Muscle layer of colon (tissue), 2 donors: ENCODE measurements at regions not wholly inside any gene's neighbourhood (a gene's known extent, or its start where the extent isn't known, plus 50 kb on each side); places are given as distances from the start of the nearest gene placed in this dataset.

Experiments
- H3K27ac ChIP-seq: one replicate; pipeline ENCODE4 v1.7.0; 2013; ENCODE audit warnings: low read depth, mild to moderate bottlenecking, low read length, moderate library complexity
- H3K27me3 ChIP-seq, 2 donors: one replicate each; pipeline ENCODE4 v1.7.0; 2013; ENCODE audit warnings: low read length in 2 of 2, mild to moderate bottlenecking in 2 of 2; ENCODE audit not compliant: insufficient read depth in 2 of 2, control insufficient read depth in 1 of 2
- H3K36me3 ChIP-seq: one replicate; pipeline ENCODE4 v1.7.0; 2013; ENCODE audit warnings: mild to moderate bottlenecking, low read length; ENCODE audit not compliant: insufficient read depth
- H3K4me1 ChIP-seq: one replicate; pipeline ENCODE4 v1.7.0; 2013; ENCODE audit warnings: mild to moderate bottlenecking, low read length; ENCODE audit not compliant: insufficient read depth
- H3K4me3 ChIP-seq, 2 donors: one replicate each; pipeline ENCODE4 v1.7.0; 2013; ENCODE audit warnings: low read length in 2 of 2, low read depth in 1 of 2, mild to moderate bottlenecking in 1 of 2, moderate library complexity in 1 of 2
- H3K9ac ChIP-seq: one replicate; pipeline ENCODE4 v1.7.0; 2013; ENCODE audit warnings: low read length
- H3K9me3 ChIP-seq: one replicate; pipeline ENCODE4 v1.7.0; 2013; ENCODE audit warnings: mild to moderate bottlenecking, low read length
- donor health status: abdominal sarcoma.
- donor health status: Adenocarcinoma of cecum.

DNA sequence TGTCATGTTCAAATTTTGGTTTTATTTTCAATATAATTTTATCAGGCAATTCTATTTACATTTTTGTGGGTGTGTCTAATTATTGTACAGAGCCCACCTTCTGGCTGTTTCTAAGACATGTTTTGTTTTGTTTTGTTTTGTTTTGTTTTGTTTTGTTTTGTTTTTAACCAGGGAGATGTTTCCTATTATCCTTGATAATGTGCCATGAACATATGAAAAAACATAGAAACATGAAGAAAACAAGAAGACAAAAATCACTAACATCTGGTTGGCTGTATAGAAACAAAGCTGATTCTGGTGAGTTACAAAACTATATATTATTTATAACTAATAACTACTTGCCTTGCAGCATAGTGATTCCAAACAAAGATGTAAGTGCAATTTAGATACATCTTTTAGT is 128.1 kb upstream of the TRPC4 start:
- Histone ChIP-seq H3K27ac (no peak overlapping the region), H3K4me3 (no peak overlapping the region), H3K4me1 (no peaks in the 10 kb centered on the region), H3K9me3 (no peaks in the 10 kb centered on the region), H3K27me3 (no peaks in the 10 kb centered on the region), H3K36me3 (no peaks in the 10 kb centered on the region), H3K9ac (no peak overlapping the region)

DNA sequence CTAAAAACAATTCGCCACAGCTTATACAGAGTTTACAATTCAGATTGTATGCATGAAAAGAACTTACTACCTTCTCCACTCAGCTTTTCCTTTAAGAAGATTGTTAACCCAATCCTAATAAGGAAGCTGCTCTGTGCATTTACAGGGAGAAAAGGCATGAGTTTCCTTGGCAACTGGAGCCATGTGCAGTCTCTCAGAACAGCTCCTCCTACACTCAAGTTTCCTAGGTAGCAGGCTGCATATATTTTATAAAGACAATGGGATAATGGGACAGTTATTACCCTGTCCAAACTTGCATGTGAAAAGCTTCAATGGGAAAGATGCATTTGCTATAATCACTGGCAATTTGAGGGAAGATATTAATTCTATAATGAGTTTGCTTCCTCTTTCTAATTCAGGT is 125.5 kb upstream of the TRPC4 start:
- Histone ChIP-seq H3K9ac (no peak overlapping the region), H3K9me3 (no peaks in the 10 kb centered on the region), H3K27ac (no peak overlapping the region), H3K4me1 (no peaks in the 10 kb centered on the region), H3K36me3 (no peaks in the 10 kb centered on the region), H3K4me3 (no peak overlapping the region), H3K27me3 (no peaks in the 10 kb centered on the region)

DNA sequence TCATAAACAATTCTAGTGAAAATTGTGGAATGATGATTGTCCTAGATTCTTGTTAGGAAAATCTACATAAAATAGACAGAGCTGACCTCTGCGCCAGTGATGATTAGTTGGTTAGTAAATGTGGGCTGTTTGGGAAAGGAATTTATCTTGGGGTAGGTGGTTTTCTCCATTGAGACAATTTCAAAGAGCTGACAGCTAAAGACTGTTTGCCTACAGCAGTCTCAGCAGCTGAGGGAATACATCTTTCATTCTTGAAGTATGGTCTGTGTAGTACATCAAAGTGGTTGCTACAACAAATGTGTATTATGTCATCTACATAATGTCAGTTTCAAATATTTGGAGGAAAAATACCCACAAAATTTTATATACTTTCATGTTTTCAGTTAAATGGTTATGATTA is 117.2 kb upstream of the TRPC4 start:
- H3K27me3 ChIP-seq = no peaks in the 10 kb centered on the region
- H3K4me3 ChIP-seq = no peak overlapping the region
- H3K36me3 ChIP-seq = no peaks in the 10 kb centered on the region
- no peak overlapping the region for H3K9ac ChIP-seq
- no peak overlapping the region for H3K27ac ChIP-seq
- no peaks in the 10 kb centered on the region for H3K4me1 ChIP-seq
- no peaks in the 10 kb centered on the region for H3K9me3 ChIP-seq

DNA sequence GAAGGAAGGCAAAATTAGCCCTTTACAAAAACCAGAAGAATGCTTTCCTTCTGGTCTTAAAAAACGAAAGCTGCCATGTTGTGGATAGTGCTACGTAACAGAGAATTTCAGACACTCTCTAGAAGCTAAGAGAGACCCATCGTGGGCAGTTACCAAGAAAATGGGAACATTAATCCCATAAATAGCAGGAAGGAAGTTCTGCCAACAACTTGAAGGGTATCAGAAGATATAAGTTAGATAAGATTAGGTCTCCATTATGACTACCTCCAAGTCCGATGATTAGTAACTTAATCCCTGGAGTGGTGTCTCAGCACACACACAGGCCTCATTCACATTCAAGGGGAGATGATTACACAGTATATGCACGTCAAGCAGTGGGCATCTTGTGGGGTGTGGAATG is 115.7 kb upstream of the TRPC4 start:
- H3K27ac ChIP-seq = no peak overlapping the region
- H3K4me3 ChIP-seq = no peak overlapping the region
- H3K27me3 ChIP-seq = no peaks in the 10 kb centered on the region
- H3K9me3 ChIP-seq = no peaks in the 10 kb centered on the region
- no peaks in the 10 kb centered on the region for H3K4me1 ChIP-seq
- no peaks in the 10 kb centered on the region for H3K36me3 ChIP-seq
- H3K9ac ChIP-seq = no peak overlapping the region

DNA sequence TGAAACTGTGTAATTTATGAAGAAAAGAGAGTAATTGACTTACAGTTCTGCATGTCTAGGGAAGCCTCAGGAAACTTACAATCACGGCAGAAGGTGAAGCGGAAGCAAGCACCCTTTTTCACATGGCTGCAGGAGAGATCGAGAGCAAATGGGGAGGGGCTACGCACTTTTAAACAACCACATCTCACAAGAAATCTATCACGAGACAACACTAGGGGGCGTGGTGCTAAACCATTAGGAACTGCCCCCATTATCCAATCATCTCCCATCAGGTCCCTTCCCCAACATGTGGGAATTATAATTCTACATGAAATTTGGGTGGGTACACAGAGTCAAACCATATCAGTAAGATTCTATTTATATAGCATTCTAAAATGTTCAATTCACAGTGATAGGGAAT is 114.8 kb upstream of the TRPC4 start:
- H3K27me3 ChIP-seq = no peaks in the 10 kb centered on the region
- H3K9me3 ChIP-seq = no peaks in the 10 kb centered on the region
- H3K27ac ChIP-seq = no peak overlapping the region
- H3K9ac ChIP-seq = no peak overlapping the region
- H3K4me3 ChIP-seq = no peak overlapping the region
- no peaks in the 10 kb centered on the region for H3K4me1 ChIP-seq
- H3K36me3 ChIP-seq = no peaks in the 10 kb centered on the region

DNA sequence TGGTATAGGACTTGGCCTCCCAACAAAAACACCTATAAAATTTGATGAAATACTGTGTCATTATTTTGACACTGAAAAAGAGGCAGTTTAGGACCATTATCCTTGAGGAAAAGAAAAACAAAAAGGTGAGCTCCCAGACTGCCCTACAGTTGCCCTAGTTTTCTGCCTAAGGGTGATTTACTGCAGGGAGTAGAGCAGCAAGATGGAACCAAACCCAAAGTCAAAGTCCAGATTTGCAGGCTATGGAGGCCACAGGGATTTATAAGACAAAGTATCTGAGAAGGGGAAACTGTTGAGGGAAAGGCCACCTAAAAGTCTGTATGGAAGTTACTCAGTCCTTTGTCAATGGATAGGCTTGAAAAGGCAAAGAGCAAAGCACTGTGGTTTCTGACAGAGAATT is 112.4 kb upstream of the TRPC4 start:
- Histone ChIP-seq H3K27me3 (no peaks in the 10 kb centered on the region), H3K9ac (no peak overlapping the region)

DNA sequence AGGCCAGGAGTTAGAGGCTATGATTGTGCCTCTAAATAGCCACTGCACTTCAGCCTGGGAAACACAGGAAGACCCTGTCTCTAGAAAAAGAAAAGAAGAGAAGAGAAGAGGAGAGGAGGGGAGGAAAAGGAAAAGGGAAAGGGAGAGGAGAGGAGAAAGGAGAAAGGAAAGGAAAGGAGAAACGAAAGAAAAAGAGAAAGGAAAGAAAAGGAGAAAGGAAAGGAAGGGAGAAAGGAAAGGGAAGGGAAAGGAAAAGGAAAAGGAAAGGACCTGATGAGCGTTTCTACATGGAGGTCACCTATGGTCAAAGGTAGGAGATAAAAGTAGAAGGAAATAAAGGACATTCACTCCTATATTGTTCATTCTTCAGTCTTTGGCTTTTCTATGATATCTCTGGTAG is 109.1 kb upstream of the TRPC4 start:
- Histone ChIP-seq H3K4me3 (no peak overlapping the region), H3K27me3 (no peaks in the 10 kb centered on the region), H3K4me1 (no peaks in the 10 kb centered on the region), H3K36me3 (no peaks in the 10 kb centered on the region), H3K9ac (no peak overlapping the region), H3K9me3 (no peaks in the 10 kb centered on the region), H3K27ac (no peak overlapping the region)

More for the DNA sequence above, 112.4 kb upstream of the TRPC4 start:
- H3K27ac ChIP-seq = no peak overlapping the region
- H3K36me3 ChIP-seq = no peaks in the 10 kb centered on the region
- no peaks in the 10 kb centered on the region for H3K4me1 ChIP-seq
- no peaks in the 10 kb centered on the region for H3K9me3 ChIP-seq
- no peak overlapping the region for H3K4me3 ChIP-seq

DNA sequence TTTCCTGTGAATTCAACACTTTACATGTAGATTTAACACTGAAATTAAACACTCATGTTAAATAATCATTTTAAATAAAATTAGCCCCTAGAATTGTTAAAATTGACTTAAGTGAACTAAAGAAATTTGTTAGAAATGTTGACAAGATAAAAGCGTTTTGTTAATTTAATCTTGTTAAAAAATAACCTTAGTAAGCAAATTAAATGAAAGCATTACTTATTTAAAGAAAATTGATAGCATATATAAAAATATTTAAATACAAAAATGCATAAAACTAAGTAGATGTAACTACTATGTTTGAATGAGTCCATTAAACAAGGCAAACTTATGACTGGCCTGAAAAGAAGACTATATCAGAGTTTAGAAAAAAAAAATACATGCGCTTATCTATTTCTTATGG is 99.0 kb upstream of the TRPC4 start:
- no peaks in the 10 kb centered on the region for H3K27me3 ChIP-seq
- no peaks in the 10 kb centered on the region for H3K9me3 ChIP-seq
- no peaks in the 10 kb centered on the region for H3K4me1 ChIP-seq
- no peaks in the 10 kb centered on the region for H3K36me3 ChIP-seq
- H3K4me3 ChIP-seq = no peak overlapping the region
- H3K27ac ChIP-seq = no peak overlapping the region
- H3K9ac ChIP-seq = no peak overlapping the region

DNA sequence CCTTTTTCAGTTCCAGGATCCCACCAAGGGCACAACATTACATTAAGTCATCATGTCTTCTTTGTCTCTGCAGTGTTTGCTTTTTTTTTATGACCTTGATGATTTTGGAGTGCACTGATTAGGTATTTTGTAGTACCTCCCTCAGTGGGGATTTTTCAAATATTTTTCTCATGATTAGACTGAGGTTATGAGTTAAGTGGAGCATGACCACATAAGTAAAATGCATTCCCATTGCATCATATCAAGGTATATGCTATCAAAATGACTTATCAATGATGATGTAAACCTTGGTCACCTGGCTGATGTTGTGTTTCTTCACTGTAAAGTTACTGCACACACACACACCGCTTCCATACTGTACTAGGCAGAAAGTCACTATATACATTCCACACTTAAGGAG is 96.7 kb upstream of the TRPC4 start:
- no peaks in the 10 kb centered on the region for H3K9me3 ChIP-seq
- H3K27me3 ChIP-seq = no peaks in the 10 kb centered on the region
- H3K4me3 ChIP-seq = no peak overlapping the region
- H3K36me3 ChIP-seq = no peaks in the 10 kb centered on the region
- no peak overlapping the region for H3K27ac ChIP-seq
- H3K9ac ChIP-seq = no peak overlapping the region
- no peaks in the 10 kb centered on the region for H3K4me1 ChIP-seq

DNA sequence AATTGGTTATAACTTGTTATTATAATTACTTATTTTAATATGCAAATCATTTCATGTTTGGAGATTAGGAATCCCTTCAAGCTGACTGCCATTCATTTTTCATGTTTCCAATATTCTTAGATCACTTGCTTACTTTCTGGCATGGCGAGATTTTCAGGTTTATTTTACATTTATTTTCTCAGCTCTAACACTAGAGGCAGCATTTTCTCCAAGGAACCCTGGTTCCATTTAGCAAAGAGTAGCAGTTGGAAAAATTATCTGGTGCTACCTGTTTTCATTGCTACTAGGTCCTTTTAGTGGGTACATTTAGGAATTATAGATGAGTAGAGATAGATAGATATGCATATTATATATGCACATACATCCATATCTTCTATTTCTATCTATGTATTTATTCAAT is 90.9 kb upstream of the TRPC4 start:
- Histone ChIP-seq H3K4me1 (no peaks in the 10 kb centered on the region), H3K9me3 (no peaks in the 10 kb centered on the region), H3K27me3 (no peaks in the 10 kb centered on the region), H3K9ac (no peak overlapping the region), H3K4me3 (no peak overlapping the region), H3K36me3 (no peaks in the 10 kb centered on the region), H3K27ac (no peak overlapping the region)

DNA sequence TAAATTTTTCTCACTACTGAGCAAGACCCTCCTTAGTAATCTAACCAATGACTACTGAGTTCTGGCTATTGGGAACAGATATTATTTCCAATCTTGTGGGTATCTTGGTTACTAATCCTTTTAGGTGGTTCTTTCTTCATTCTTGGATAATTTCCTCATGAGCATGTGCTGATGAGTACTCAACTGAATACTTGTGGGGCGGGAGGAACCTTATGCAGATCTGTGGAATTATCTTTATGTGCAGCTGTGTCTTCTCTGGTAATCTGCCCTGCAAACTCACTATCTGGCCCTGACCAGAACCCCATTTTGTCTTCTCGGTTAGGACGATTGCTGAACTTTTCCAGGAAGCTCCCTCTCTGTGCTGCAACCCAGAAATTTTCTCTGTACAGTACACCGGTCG is 89.7 kb upstream of the TRPC4 start:
- Histone ChIP-seq H3K27me3 (no peaks in the 10 kb centered on the region), H3K4me3 (no peak overlapping the region), H3K4me1 (no peaks in the 10 kb centered on the region), H3K9me3 (no peaks in the 10 kb centered on the region), H3K27ac (no peak overlapping the region), H3K9ac (no peak overlapping the region), H3K36me3 (no peaks in the 10 kb centered on the region)

DNA sequence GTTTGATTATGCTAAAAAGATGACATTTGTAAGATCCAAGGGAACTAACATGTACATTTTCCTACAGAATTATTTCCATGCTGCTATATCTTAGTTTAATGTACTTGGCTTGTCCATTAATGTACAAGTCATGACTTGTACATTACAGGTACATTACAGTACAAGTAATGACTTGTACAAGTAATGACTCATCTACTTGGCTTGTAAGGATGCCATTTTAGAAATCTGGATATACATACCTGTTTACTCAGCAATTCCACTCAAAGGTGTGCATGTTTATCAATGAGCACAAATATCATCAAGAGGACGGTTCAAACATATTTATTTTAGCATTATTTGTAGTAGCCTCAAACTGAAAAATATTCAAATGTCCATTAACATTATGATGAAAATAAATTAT is 87.0 kb upstream of the TRPC4 start:
- no peaks in the 10 kb centered on the region for H3K27me3 ChIP-seq
- no peaks in the 10 kb centered on the region for H3K4me1 ChIP-seq
- H3K9ac ChIP-seq = no peak overlapping the region
- no peak overlapping the region for H3K27ac ChIP-seq
- H3K9me3 ChIP-seq = no peaks in the 10 kb centered on the region
- no peaks in the 10 kb centered on the region for H3K36me3 ChIP-seq
- H3K4me3 ChIP-seq = no peak overlapping the region
